ENCODE measurements at regions not wholly inside any gene's neighbourhood (a gene's known extent, or its start where the extent isn't known, plus 50 kb on each side); places are given as distances from the start of the nearest gene placed in this dataset.

DNA sequence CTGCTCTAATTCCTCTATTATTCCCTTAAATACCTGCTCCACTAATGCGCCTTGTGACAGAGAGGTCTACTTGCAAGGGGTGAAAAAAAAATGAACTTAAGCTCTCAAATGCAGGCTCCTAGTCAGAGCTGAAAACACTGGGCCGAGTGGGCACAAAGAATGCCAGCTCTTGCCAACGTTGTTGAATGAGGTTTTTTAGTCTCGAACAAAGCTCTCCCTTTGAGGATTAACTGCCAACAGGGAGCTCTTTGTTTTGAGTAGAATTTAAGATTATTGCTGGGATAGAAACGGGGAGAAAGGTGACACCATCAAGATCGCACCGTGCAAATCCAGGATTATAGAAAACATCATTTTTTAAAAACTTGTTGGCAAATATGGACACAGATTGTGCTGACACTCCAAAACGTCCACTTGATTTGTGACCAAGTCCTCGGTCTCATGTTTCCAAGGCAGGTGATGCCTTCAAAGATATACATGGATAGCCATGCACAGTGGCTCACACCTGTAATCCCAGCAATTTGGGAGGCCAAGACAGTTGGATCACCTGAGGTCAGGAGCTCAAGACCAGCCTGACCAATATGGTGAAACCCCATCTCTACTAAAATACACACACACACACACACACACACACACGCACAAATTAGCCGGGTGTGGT lies 163.2 kb downstream of the BMP7 start (continued):
- no peak for TF ChIP-seq POLR2AphosphoS5 (IDR thresholded peaks at IDR 0.05)
- no peak for TF ChIP-seq MXI1 (conservative IDR thresholded peaks at IDR 0.05; ENCODE audit: poor library complexity, severe bottlenecking)

- H3K79me2 ChIP-seq (replicated peaks; ENCODE audit: insufficient read depth, low read length): no peaks in the 10 kb centered on the region
- no peaks in the 10 kb centered on the region for H3K36me3 ChIP-seq (ENCODE audit: insufficient read depth, low read length)
- no peak overlapping the region for H3K9ac ChIP-seq (ENCODE audit: low read length)
- TF ChIP-seq, protein P1, sequence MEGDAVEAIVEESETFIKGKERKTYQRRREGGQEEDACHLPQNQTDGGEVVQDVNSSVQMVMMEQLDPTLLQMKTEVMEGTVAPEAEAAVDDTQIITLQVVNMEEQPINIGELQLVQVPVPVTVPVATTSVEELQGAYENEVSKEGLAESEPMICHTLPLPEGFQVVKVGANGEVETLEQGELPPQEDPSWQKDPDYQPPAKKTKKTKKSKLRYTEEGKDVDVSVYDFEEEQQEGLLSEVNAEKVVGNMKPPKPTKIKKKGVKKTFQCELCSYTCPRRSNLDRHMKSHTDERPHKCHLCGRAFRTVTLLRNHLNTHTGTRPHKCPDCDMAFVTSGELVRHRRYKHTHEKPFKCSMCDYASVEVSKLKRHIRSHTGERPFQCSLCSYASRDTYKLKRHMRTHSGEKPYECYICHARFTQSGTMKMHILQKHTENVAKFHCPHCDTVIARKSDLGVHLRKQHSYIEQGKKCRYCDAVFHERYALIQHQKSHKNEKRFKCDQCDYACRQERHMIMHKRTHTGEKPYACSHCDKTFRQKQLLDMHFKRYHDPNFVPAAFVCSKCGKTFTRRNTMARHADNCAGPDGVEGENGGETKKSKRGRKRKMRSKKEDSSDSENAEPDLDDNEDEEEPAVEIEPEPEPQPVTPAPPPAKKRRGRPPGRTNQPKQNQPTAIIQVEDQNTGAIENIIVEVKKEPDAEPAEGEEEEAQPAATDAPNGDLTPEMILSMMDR (IDR thresholded peaks at IDR 0.05; ENCODE audit: poor library complexity, severe bottlenecking): no peak
- TF ChIP-seq MXI1 (conservative IDR thresholded peaks at IDR 0.05; ENCODE audit: poor library complexity, severe bottlenecking): no peak
- no peak for TF ChIP-seq SMC3 (conservative IDR thresholded peaks at IDR 0.05; ENCODE audit: poor library complexity)
- TF ChIP-seq EZH2 (IDR thresholded peaks at IDR 0.05; ENCODE audit: borderline replicate concordance, insufficient read depth, low read length, poor library complexity, severe bottlenecking): no peak
- TF ChIP-seq EP300 (conservative IDR thresholded peaks at IDR 0.05; ENCODE audit: poor library complexity, severe bottlenecking): no peak
- TF ChIP-seq TAF1 (IDR thresholded peaks at IDR 0.05; ENCODE audit: low read depth): no peak
- no peak for TF ChIP-seq REST (IDR thresholded peaks at IDR 0.05; ENCODE audit: borderline replicate concordance)
- H3K4me3 ChIP-seq (ENCODE audit: low read length): no peak overlapping the region
- H3K9me3 ChIP-seq (ENCODE audit: low read length): no peaks in the 10 kb centered on the region
- H2AFZ ChIP-seq (ENCODE audit: low read depth, low read length): no peak overlapping the region
- no peaks in the 10 kb centered on the region for H4K20me1 ChIP-seq (ENCODE audit: insufficient read depth)
- no peak overlapping the region for H3K4me2 ChIP-seq (ENCODE audit: low read length)
- no peaks in the 10 kb centered on the region for H3K9me2 ChIP-seq (ENCODE audit: insufficient read depth, low read length)
- H3F3A ChIP-seq (ENCODE audit: insufficient read depth, low read length, poor library complexity, severe bottlenecking): no peaks in the 10 kb centered on the region
- H3K27me3 ChIP-seq (ENCODE audit: insufficient read depth, low read depth, low read length): no peaks in the 10 kb centered on the region
- H3K27ac ChIP-seq (ENCODE audit: low read length): no peak overlapping the region
These were observed 162.3 kb downstream of the BMP7 start for GRCh38 chr20:57104113-57104512.

DNA sequence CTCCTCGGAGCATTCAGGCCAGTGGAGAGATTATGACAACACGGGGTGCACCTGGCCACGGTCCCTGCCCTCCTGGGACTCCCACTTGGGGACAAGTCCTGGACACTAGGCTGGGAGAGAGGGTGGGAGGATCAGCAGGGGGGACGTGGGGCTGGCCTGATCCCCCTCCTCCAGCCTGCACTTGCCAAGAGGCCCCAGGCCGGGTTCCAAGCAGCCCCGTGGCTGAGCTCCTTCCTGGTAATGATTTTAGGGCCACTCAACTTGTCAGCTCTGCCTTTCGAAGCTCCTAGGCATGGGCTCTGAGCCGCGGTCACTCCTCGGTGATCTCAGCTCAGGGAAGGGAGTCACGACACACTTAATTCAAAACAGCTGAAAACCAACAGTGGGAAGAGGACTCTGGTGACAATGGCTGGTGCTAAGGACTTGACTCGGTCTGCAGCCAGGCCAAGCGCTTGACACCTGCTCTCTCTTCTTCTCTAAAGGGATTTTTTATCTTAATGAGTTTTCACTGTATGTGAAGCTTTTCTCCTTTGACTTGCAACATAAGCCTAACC lies 161.7 kb downstream of the BMP7 start:
- no peaks in the 10 kb centered on the region for H4K20me1 ChIP-seq (ENCODE audit: insufficient read depth)
- H3K9me3 ChIP-seq (ENCODE audit: low read length): no peaks in the 10 kb centered on the region
- H3K36me3 ChIP-seq (ENCODE audit: insufficient read depth, low read length): no peaks in the 10 kb centered on the region
- H2AFZ ChIP-seq (ENCODE audit: low read depth, low read length): no peak overlapping the region
- no peaks in the 10 kb centered on the region for H3K9me2 ChIP-seq (ENCODE audit: insufficient read depth, low read length)
- H3K79me2 ChIP-seq (replicated peaks; ENCODE audit: insufficient read depth, low read length): no peaks in the 10 kb centered on the region
- no peak overlapping the region for H3K9ac ChIP-seq (ENCODE audit: low read length)
- TF ChIP-seq, protein P1 (IDR thresholded peaks at IDR 0.05; ENCODE audit: poor library complexity, severe bottlenecking): no peak
- no peak for TF ChIP-seq MXI1 (conservative IDR thresholded peaks at IDR 0.05; ENCODE audit: poor library complexity, severe bottlenecking)
- no peak for TF ChIP-seq EP300 (conservative IDR thresholded peaks at IDR 0.05; ENCODE audit: poor library complexity, severe bottlenecking)
- TF ChIP-seq TAF1 (IDR thresholded peaks at IDR 0.05; ENCODE audit: low read depth): no peak
- no peak for TF ChIP-seq RAD21 (conservative IDR thresholded peaks at IDR 0.05)
- no peak for TF ChIP-seq SMC3 (conservative IDR thresholded peaks at IDR 0.05; ENCODE audit: poor library complexity)
- TF ChIP-seq REST (IDR thresholded peaks at IDR 0.05; ENCODE audit: borderline replicate concordance): no peak
- TF ChIP-seq POLR2AphosphoS5 (IDR thresholded peaks at IDR 0.05): no peak
- no peak overlapping the region for H3K27ac ChIP-seq (ENCODE audit: low read length)
- H3F3A ChIP-seq (ENCODE audit: insufficient read depth, low read length, poor library complexity, severe bottlenecking): no peaks in the 10 kb centered on the region
- no peaks in the 10 kb centered on the region for H3K27me3 ChIP-seq (ENCODE audit: insufficient read depth, low read depth, low read length)
- H3K4me3 ChIP-seq (ENCODE audit: low read length): no peak overlapping the region
- H3K4me2 ChIP-seq (ENCODE audit: low read length): no peak overlapping the region
